ENCODE measurements at regions not wholly inside any gene's neighbourhood (a gene's known extent, or its start where the extent isn't known, plus 50 kb on each side); places are given as distances from the start of the nearest gene placed in this dataset.

GRCh38 chr6:134389658-134390057, 71.7 kb upstream of the SGK1 start:
- no peak for TF ChIP-seq CTCF (IDR thresholded peaks at IDR 0.05)
- no peak for TF ChIP-seq POLR2A (IDR thresholded peaks at IDR 0.05)
